ENCODE measurements at regions not wholly inside any gene's neighbourhood (a gene's known extent, or its start where the extent isn't known, plus 50 kb on each side); places are given as distances from the start of the nearest gene placed in this dataset.

- intact Hi-C loops (cut with micrococcal nuclease) = no loop called here
- H3K4me1 ChIP-seq (ENCODE audit: control insufficient read depth, extremely low read depth, insufficient read depth, low read length) = no peaks in the 10 kb centered on the region
Observed at GRCh38 chr7:133186060-133186459, 66.8 kb upstream of the EXOC4 start.

GRCh38 chr7:133190172-133190528 lies 62.7 kb upstream of the EXOC4 start:
- H4K20me1 ChIP-seq (replicated peaks; ENCODE audit: control insufficient read depth, extremely low read depth, insufficient read depth, low read length) = no peaks in the 10 kb centered on the region
- no TSS peak for BruUV-seq (replicated peaks)
- H3K9me3 ChIP-seq (replicated peaks; ENCODE audit: control insufficient read depth, insufficient read depth, low read length) = no peaks in the 10 kb centered on the region
- no peak overlapping the region for H3K4me2 ChIP-seq (ENCODE audit: insufficient read depth, low read length)
- no peak overlapping the region for H2AFZ ChIP-seq (ENCODE audit: low read depth, low read length)
- intact Hi-C loops (cut with micrococcal nuclease) (no loop called here), dilution Hi-C loops (cut with MboI; ENCODE audit: extremely low pct_ligation_motif_present, low sequenced_read_pairs) (no loop called here)
- H3K9ac ChIP-seq (replicated peaks; ENCODE audit: extremely low read depth, insufficient read depth, low read length) = no peak overlapping the region
- no peak overlapping the region for H3K27ac ChIP-seq (ENCODE audit: insufficient read depth, low read depth, low read length)
- ChIA-PET CTCF (no interaction called here), POLR2A (interaction anchor here (0.6 kb wide), 1 partner anchor 14 kb away, joined by 3 read pairs; no protein-coding TSS in a partner anchor)
- no peaks in the 10 kb centered on the region for H3K36me3 ChIP-seq (ENCODE audit: control insufficient read depth in 2 of 2, extremely low read depth in 1 of 2, insufficient read depth in 2 of 2, low read length in 2 of 2)
- no peak for DNase-seq (ENCODE audit: low read depth, low spot score)
- H3K79me2 ChIP-seq (ENCODE audit: control insufficient read depth, insufficient read depth, low read length) = no peaks in the 10 kb centered on the region
- H3K4me3 ChIP-seq (replicated peaks in 1 of 3; ENCODE audit: insufficient read depth in 1 of 3, low read depth in 1 of 3, low read length in 3 of 3) = no peak overlapping the region
- H3K4me1 ChIP-seq (ENCODE audit: control insufficient read depth, extremely low read depth, insufficient read depth, low read length) = no peaks in the 10 kb centered on the region
- peaks cover 2 to 4% of the 10 kb centered on the region in 2 experiments for H3K27me3 ChIP-seq (ENCODE audit: control insufficient read depth in 2 of 2, insufficient read depth in 2 of 2, low read length in 2 of 2)
- TF ChIP-seq EZH2 (IDR thresholded peaks at IDR 0.05; ENCODE audit: borderline replicate concordance, low read depth, low read length, severe bottlenecking) (no peak), FOS (IDR thresholded peaks at IDR 0.05; ENCODE audit: borderline replicate concordance, insufficient read depth, low read length) (no peak), MAX (IDR thresholded peaks at IDR 0.05; ENCODE audit: insufficient read depth, insufficient read length) (no peak), MYC (IDR thresholded peaks at IDR 0.05; ENCODE audit: low read depth, low read length) (no peak), POLR2AphosphoS5 (IDR thresholded peaks at IDR 0.05; ENCODE audit: insufficient read depth, low read depth, low read length) (no peak), GATA2 (IDR thresholded peaks at IDR 0.05; ENCODE audit: insufficient read depth, insufficient read length, low read depth, low read length) (no peak), JUN (IDR thresholded peaks at IDR 0.05; ENCODE audit: borderline replicate concordance, insufficient read depth, insufficient read length, low read depth) (no peak), POLR2A (IDR thresholded peaks at IDR 0.05; ENCODE audit: low read depth, low read length) (no peak), CTCF (IDR thresholded peaks at IDR 0.05; ENCODE audit: extremely low read depth in 1 of 2, insufficient read depth in 1 of 2, low read depth in 1 of 2, low read length in 2 of 2) (no peak)
- no peak for FAIRE-seq
- no peaks in the 10 kb centered on the region for H3K9me1 ChIP-seq (replicated peaks; ENCODE audit: control insufficient read depth, extremely low read depth, insufficient read depth, low read length)

More at GRCh38 chr7:133186060-133186459, 66.8 kb upstream of the EXOC4 start:
- no peak overlapping the region for H2AFZ ChIP-seq (ENCODE audit: low read depth, low read length)
- no peak overlapping the region for H3K9ac ChIP-seq (replicated peaks; ENCODE audit: extremely low read depth, insufficient read depth, low read length)
- BruUV-seq (replicated peaks) = no TSS peak
- H3K36me3 ChIP-seq (ENCODE audit: control insufficient read depth in 2 of 2, extremely low read depth in 1 of 2, insufficient read depth in 2 of 2, low read length in 2 of 2) = no peaks in the 10 kb centered on the region
- peaks cover 2 to 4% of the 10 kb centered on the region in 2 experiments for H3K27me3 ChIP-seq (ENCODE audit: control insufficient read depth in 2 of 2, insufficient read depth in 2 of 2, low read length in 2 of 2)
- H3K4me3 ChIP-seq (replicated peaks in 1 of 3; ENCODE audit: insufficient read depth in 1 of 3, low read depth in 1 of 3, low read length in 3 of 3) = no peak overlapping the region
- no peak for FAIRE-seq
- no peak overlapping the region for H3K27ac ChIP-seq (ENCODE audit: insufficient read depth, low read depth, low read length)
- H3K9me3 ChIP-seq (replicated peaks; ENCODE audit: control insufficient read depth, insufficient read depth, low read length) = no peaks in the 10 kb centered on the region
- H3K4me2 ChIP-seq (ENCODE audit: insufficient read depth, low read length) = no peak overlapping the region
- H3K9me1 ChIP-seq (replicated peaks; ENCODE audit: control insufficient read depth, extremely low read depth, insufficient read depth, low read length) = no peaks in the 10 kb centered on the region
- TF ChIP-seq FOS (IDR thresholded peaks at IDR 0.05; ENCODE audit: borderline replicate concordance, insufficient read depth, low read length) = no peak
- TF ChIP-seq MAX (IDR thresholded peaks at IDR 0.05; ENCODE audit: insufficient read depth, insufficient read length) = no peak
- TF ChIP-seq EZH2 (IDR thresholded peaks at IDR 0.05; ENCODE audit: borderline replicate concordance, low read depth, low read length, severe bottlenecking) = no peak
- no peak for TF ChIP-seq MYC (IDR thresholded peaks at IDR 0.05; ENCODE audit: low read depth, low read length)
- no peak for TF ChIP-seq JUN (IDR thresholded peaks at IDR 0.05; ENCODE audit: borderline replicate concordance, insufficient read depth, insufficient read length, low read depth)
- no peak for TF ChIP-seq POLR2AphosphoS5 (IDR thresholded peaks at IDR 0.05; ENCODE audit: insufficient read depth, low read depth, low read length)
- DNase-seq (ENCODE audit: low read depth, low spot score) = no peak
- ChIA-PET POLR2A (no interaction called here), CTCF (no interaction called here)
- dilution Hi-C loops (cut with MboI; ENCODE audit: extremely low pct_ligation_motif_present, low sequenced_read_pairs) = no loop called here
- no peaks in the 10 kb centered on the region for H3K79me2 ChIP-seq (ENCODE audit: control insufficient read depth, insufficient read depth, low read length)
- H4K20me1 ChIP-seq (replicated peaks; ENCODE audit: control insufficient read depth, extremely low read depth, insufficient read depth, low read length) = no peaks in the 10 kb centered on the region
